HepG2 (cell line): ENCODE measurements at regions not wholly inside any gene's neighbourhood (a gene's known extent, or its start where the extent isn't known, plus 50 kb on each side); places are given as distances from the start of the nearest gene placed in this dataset.

Source experiments
- ATAC-seq: fragments of 200-7000 bp; cut with Tn5 transposase; 3 replicates; pipeline ENCODE4 v1.9.1; 2020; ENCODE audit warnings: mild to moderate bottlenecking, moderate library complexity
- BruUV-seq: library from RNA; stranded (reverse); fragments of 400-500 nt; replicated peaks from 2 replicates; lab custom pipeline; 2021; lab: Mats Ljungman, UMichigan
- CTCF ChIA-PET: fragments of 300-600 bp; formaldehyde crosslinking; extraction: SDS; loops from one replicate; lab custom pipeline; 2021; ENCODE audit warnings: low total read pairs, inconsistent platforms, low intra/inter-chr PET ratio; lab: Yijun Ruan, JAX
- POLR2A ChIA-PET: fragments of 350-600 bp; sonication (Branson Sonifier 250); formaldehyde crosslinking; loops from one replicate; lab custom pipeline; 2020; ENCODE audit warnings: antibody characterized with exemption, inconsistent platforms; lab: Yijun Ruan, JAX
- DNase-seq: peaks from one replicate; pipeline ENCODE4 v3.0.0-alpha.2; 2015; ENCODE audit warnings: low spot score
- FAIRE-seq: peaks from 3 replicates; lab custom pipeline; 2011; peaks lifted over from hg19 to GRCh38; lab: Jason Lieb, UNC
- H2AFZ ChIP-seq: one replicate; pipeline ENCODE4 v1.6.1; 2011; ENCODE audit warnings: low read length, inconsistent platforms
- H3K27ac ChIP-seq: fragments of 300-600 bp; 3 replicates; pipeline ENCODE4 v1.8.0; 2011; ENCODE audit warnings: mixed run types, mild to moderate bottlenecking, mixed read lengths, low read length, inconsistent platforms; ENCODE audit not compliant: insufficient read depth; ENCODE audit errors: extremely low read length
- H3K27me3 ChIP-seq, 2 experiments: fragments of 200-600 bp in 1 of 2; 2 replicates in 1 of 2; 3 replicates in 1 of 2; pipeline versions ENCODE4 v1.6.0 to v1.8.0; 2011; ENCODE audit warnings: low read length in 2 of 2, mild to moderate bottlenecking in 2 of 2, moderate library complexity in 2 of 2, inconsistent platforms in 1 of 2; ENCODE audit not compliant: insufficient read depth in 2 of 2, control insufficient read depth in 1 of 2
- H3K36me3 ChIP-seq, 2 experiments: fragments of 200-600 bp in 1 of 2; replicated peaks in 1 of 2; 2 replicates in 1 of 2; 3 replicates in 1 of 2; pipeline versions ENCODE4 v1.5.1 to v1.8.0; 2011; ENCODE audit warnings: low read length in 2 of 2, inconsistent platforms in 1 of 2; ENCODE audit not compliant: insufficient read depth in 2 of 2, control insufficient read depth in 1 of 2
- H3K4me1 ChIP-seq: 2 replicates; pipeline ENCODE4 v1.5.1; 2012; ENCODE audit warnings: low read length, inconsistent platforms; ENCODE audit not compliant: insufficient read depth
- H3K4me2 ChIP-seq: 2 replicates; pipeline ENCODE4 v1.6.0; 2011; ENCODE audit warnings: low read depth, low read length, inconsistent platforms
- H3K4me3 ChIP-seq, 3 experiments: fragments of 200-600 bp in 1 of 3; sonication (generic), shearing (Covaris generic) in 1 of 3; replicated peaks in 1 of 3; 2 replicates each; pipeline ENCODE4 v1.5.1; 2011 to 2016; ENCODE audit warnings: low read length in 3 of 3, inconsistent platforms in 2 of 3, low read depth in 2 of 3, mild to moderate bottlenecking in 2 of 3, control low read depth in 1 of 3, mixed read lengths in 1 of 3; ENCODE audit not compliant: insufficient read depth in 1 of 3
- H3K79me2 ChIP-seq: one replicate; pipeline ENCODE4 v1.6.1; 2011; ENCODE audit warnings: low read length, inconsistent platforms; ENCODE audit not compliant: insufficient read depth
- H3K9ac ChIP-seq: 2 replicates; pipeline ENCODE4 v1.6.0; 2011; ENCODE audit warnings: mild to moderate bottlenecking, low read depth, low read length, inconsistent platforms; ENCODE audit not compliant: insufficient read depth
- H3K9me3 ChIP-seq: 2 replicates; pipeline ENCODE4 v1.5.1; 2012; ENCODE audit warnings: mild to moderate bottlenecking, low read length
- H4K20me1 ChIP-seq: 2 replicates; pipeline ENCODE4 v1.6.0; 2011; ENCODE audit warnings: inconsistent platforms, mild to moderate bottlenecking, low read length, moderate library complexity; ENCODE audit not compliant: insufficient read depth
- CBX1 ChIP-seq: IDR thresholded peaks from one replicate; pipeline ENCODE4 v1.6.1; 2016; ENCODE audit warnings: antibody characterized with exemption, low read depth
- FOXA1 ChIP-seq, 2 experiments: fragments of 450-650 bp in 1 of 2; sonication (generic) in 1 of 2; formaldehyde crosslinking in 1 of 2; IDR thresholded peaks; 2 replicates each; pipeline versions ENCODE4 v1.4.0 to v1.6.1; 2016 to 2020; ENCODE audit warnings: missing genetic modification reagents in 1 of 2
- GABPA ChIP-seq, 2 experiments: IDR thresholded peaks; 2 replicates each; pipeline ENCODE4 v1.6.1; 2011 to 2016; ENCODE audit warnings: low read depth in 2 of 2, low read length in 1 of 2, missing biosample characterization in 1 of 2, missing genetic modification characterization in 1 of 2
- HHEX ChIP-seq: IDR thresholded peaks from 2 replicates; pipeline ENCODE4 v1.6.1; 2016; ENCODE audit warnings: control low read depth
- KAT7 ChIP-seq: IDR thresholded peaks from 2 replicates; pipeline ENCODE4 v1.6.1; 2018; ENCODE audit warnings: borderline replicate concordance, missing compliant biosample characterization
- RBM39 ChIP-seq: fragments of 200-400 bp; formaldehyde crosslinking; IDR thresholded peaks from one replicate; pipeline ENCODE4 v1.6.1; 2018; ENCODE audit warnings: antibody characterized with exemption, mild to moderate bottlenecking, low read depth, low read length; ENCODE audit not compliant: poor library complexity, severe bottlenecking
- TEF ChIP-seq: sonication (generic); formaldehyde crosslinking; IDR thresholded peaks from 2 replicates; pipeline ENCODE4 v1.5.0; 2020; ENCODE audit warnings: missing genetic modification reagents
- ZFAT ChIP-seq: sonication (generic); formaldehyde crosslinking; conservative IDR thresholded peaks from 2 replicates; pipeline ENCODE4 v1.8.1; 2023; ENCODE audit warnings: missing genetic modification reagents, inconsistent platforms
- ZKSCAN1 ChIP-seq: fragments of 150-350 bp; IDR thresholded peaks from 2 replicates; pipeline ENCODE4 v1.6.1; 2014; ENCODE audit warnings: low read length
- ZNF30 ChIP-seq: sonication (generic); formaldehyde crosslinking; IDR thresholded peaks from 2 replicates; pipeline ENCODE4 v1.5.0; 2020; ENCODE audit warnings: mild to moderate bottlenecking, missing genetic modification reagents
- ZNF878 ChIP-seq: sonication (generic); formaldehyde crosslinking; IDR thresholded peaks from 2 replicates; pipeline ENCODE4 v1.8.1; 2023; ENCODE audit warnings: mild to moderate bottlenecking, missing genetic modification reagents, moderate library complexity
- WGBS: methylation state at CpG from one replicate; pipeline ENCODE4 v1.1.6; 2017; ENCODE audit warnings: low lambda C conversion rate; 5-methylcytosine and 5-hydroxymethylcytosine counted together
- in situ Hi-C: cut with HindIII; loops from 2 replicates; pipeline ENCODE4 v1.10.0; 2017; ENCODE audit warnings: low pct_unique_long_range_greater_than_20kb; ENCODE audit not compliant: extremely low pct_ligation_motif_present
- intact Hi-C: fragments of 100-400 bp; cut with micrococcal nuclease; formaldehyde crosslinking; loops from one replicate; pipeline ENCODE4 v1.10.0; 2022; ENCODE audit not compliant: unreplicated experiment
- TF ChIP-seq, protein P1 (sequence below): fragments of 450-650 bp; IDR thresholded peaks from 2 replicates; pipeline ENCODE4 v1.6.1; 2017
- TF ChIP-seq, protein P2 (sequence below): sonication (generic); formaldehyde crosslinking; IDR thresholded peaks from 2 replicates; pipeline ENCODE4 v1.5.1; 2020; ENCODE audit warnings: missing genetic modification reagents, mild to moderate bottlenecking, borderline replicate concordance
- TF ChIP-seq, protein P3 (sequence below): sonication (generic); formaldehyde crosslinking; IDR thresholded peaks from 2 replicates; pipeline ENCODE4 v1.4.0; 2020; ENCODE audit warnings: low read depth, mild to moderate bottlenecking, missing genetic modification reagents
- TF ChIP-seq, protein P4 (sequence below): sonication (generic); formaldehyde crosslinking; IDR thresholded peaks from 2 replicates; pipeline ENCODE4 v1.4.0; 2020; ENCODE audit warnings: mild to moderate bottlenecking, missing genetic modification reagents

DNA sequence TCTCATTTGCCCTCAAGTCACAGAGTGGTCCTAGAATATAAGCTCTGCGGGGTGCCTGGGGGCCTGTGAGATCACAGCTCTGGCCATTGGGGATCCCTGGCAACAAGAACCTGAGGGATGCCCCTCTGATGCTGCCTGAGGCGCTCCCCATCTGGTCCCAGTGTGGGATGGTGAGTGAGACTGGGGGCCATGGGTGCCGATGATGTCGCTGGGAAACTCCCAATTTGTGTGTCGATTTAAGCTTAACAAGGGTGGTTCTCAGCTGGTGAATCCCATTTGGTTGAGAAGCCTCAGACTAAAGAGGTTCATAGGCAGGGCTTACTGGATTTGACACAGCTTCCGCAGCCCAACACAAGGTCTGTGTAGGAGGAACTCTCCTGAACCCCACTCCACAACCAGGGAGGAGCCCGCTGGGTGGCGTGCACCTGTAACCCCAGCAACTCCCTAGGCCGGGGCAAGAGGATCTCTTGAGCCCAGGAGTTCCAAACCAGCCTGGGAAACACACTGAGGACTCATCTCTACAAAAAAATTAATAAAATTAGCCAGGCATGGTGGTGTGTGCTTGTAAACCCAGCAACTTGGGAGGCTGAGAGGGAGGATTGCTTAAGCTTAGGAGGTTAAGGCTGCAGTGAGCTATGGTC lies 63.7 kb upstream of the SIAH1 start (continued):
- TF ChIP-seq ZNF878 = no peak
- no peak for TF ChIP-seq KAT7

DNA sequence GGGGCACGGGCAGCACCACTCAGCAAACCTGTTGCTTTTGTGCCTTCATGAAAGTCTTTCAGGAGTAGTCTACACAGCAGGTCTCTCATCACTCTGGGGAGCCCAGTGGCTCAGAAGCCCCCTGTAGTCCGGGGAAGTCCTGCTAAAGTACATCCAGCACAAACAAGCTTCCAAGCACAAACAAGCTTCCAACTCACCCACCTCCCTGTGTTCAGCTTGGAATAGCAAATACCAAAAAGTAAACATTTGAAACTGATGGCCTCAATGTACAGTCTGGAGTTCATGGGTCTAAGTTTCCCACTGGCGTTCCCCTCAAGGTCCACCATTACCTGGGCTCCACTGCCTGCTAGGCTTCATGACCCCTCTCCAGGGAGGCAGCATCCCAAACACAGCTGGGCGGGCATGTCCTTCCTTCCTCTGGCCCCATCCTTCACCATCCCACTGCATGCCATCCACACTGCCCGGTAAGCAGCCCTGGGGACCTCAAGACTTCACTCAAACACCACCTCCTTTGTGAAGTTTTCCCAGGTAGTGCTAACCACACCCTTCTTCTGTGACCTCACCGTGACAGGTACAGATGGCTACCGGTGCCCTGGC lies 62.8 kb upstream of the SIAH1 start:
- in situ Hi-C loops (no loop called here), intact Hi-C loops (no loop called here)
- Histone ChIP-seq H3K27me3 (peaks cover 1 to 2% of the 10 kb centered on the region in 2 experiments; a peak in 2 of 5 replicates), H2AFZ (no peak overlapping the region), H3K36me3 (no peaks in the 10 kb centered on the region), H3K27ac (no peak overlapping the region), H3K9me3 (no peaks in the 10 kb centered on the region), H3K9ac (no peak overlapping the region), H4K20me1 (no peaks in the 10 kb centered on the region), H3K79me2 (no peaks in the 10 kb centered on the region), H3K4me2 (peak overlapping the region; percentile 62), H3K4me1 (peaks cover 59% of the 10 kb centered on the region), H3K4me3 (peak overlapping the region in 1 of 3 experiments; percentile 20; a peak in 1 of 6 replicates)
- 28% methylated on average over 7 of the region's 7 CpGs for WGBS
- peak; percentile 86 for FAIRE-seq
- peak; percentile 89 for ATAC-seq
- BruUV-seq = no TSS peak
- DNase-seq = peak; percentile 64
- POLR2A ChIA-PET = interaction anchor here (0.6 to 2.0 kb wide), 4 partner anchors 13 to 91 kb away, joined by 3 to 7 read pairs (median 6); partner anchors contain the start of gene SIAH1
- CTCF ChIA-PET = no interaction called here
- no peak for TF ChIP-seq ZFAT (CRISPR knock-in tag)
- no peak for TF ChIP-seq GABPA (IDR thresholded peaks at IDR 0.05; ENCODE audit: low read depth, low read length)
- TF ChIP-seq GABPA (CRISPR knock-in tag; IDR thresholded peaks at IDR 0.05; ENCODE audit: low read depth) = no peak
- TF ChIP-seq, protein P1, sequence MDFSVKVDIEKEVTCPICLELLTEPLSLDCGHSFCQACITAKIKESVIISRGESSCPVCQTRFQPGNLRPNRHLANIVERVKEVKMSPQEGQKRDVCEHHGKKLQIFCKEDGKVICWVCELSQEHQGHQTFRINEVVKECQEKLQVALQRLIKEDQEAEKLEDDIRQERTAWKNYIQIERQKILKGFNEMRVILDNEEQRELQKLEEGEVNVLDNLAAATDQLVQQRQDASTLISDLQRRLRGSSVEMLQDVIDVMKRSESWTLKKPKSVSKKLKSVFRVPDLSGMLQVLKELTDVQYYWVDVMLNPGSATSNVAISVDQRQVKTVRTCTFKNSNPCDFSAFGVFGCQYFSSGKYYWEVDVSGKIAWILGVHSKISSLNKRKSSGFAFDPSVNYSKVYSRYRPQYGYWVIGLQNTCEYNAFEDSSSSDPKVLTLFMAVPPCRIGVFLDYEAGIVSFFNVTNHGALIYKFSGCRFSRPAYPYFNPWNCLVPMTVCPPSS = no peak
- peak; percentile 12; the same call in 1 of the 2 replicates for TF ChIP-seq HHEX
- TF ChIP-seq, protein P2, sequence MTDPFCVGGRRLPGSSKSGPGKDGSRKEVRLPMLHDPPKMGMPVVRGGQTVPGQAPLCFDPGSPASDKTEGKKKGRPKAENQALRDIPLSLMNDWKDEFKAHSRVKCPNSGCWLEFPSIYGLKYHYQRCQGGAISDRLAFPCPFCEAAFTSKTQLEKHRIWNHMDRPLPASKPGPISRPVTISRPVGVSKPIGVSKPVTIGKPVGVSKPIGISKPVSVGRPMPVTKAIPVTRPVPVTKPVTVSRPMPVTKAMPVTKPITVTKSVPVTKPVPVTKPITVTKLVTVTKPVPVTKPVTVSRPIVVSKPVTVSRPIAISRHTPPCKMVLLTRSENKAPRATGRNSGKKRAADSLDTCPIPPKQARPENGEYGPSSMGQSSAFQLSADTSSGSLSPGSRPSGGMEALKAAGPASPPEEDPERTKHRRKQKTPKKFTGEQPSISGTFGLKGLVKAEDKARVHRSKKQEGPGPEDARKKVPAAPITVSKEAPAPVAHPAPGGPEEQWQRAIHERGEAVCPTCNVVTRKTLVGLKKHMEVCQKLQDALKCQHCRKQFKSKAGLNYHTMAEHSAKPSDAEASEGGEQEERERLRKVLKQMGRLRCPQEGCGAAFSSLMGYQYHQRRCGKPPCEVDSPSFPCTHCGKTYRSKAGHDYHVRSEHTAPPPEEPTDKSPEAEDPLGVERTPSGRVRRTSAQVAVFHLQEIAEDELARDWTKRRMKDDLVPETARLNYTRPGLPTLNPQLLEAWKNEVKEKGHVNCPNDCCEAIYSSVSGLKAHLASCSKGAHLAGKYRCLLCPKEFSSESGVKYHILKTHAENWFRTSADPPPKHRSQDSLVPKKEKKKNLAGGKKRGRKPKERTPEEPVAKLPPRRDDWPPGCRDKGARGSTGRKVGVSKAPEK = no peak
- no peak for TF ChIP-seq ZNF30 (CRISPR knock-in tag)
- TF ChIP-seq TEF (CRISPR knock-in tag) = no peak
- TF ChIP-seq CBX1 = no peak
- TF ChIP-seq RBM39 = no peak
- TF ChIP-seq FOXA1 (IDR thresholded peaks at IDR 0.05) = no peak
- TF ChIP-seq FOXA1 (CRISPR knock-in tag; IDR thresholded peaks at IDR 0.05) = peak; percentile 66; the same call in 1 of the 2 replicates
- TF ChIP-seq, protein P3, sequence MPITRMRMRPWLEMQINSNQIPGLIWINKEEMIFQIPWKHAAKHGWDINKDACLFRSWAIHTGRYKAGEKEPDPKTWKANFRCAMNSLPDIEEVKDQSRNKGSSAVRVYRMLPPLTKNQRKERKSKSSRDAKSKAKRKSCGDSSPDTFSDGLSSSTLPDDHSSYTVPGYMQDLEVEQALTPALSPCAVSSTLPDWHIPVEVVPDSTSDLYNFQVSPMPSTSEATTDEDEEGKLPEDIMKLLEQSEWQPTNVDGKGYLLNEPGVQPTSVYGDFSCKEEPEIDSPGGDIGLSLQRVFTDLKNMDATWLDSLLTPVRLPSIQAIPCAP (CRISPR knock-in tag) = 0 out of 2 replicates have a peak, but pooled peaks have one; percentile 19
- TF ChIP-seq, protein P4, sequence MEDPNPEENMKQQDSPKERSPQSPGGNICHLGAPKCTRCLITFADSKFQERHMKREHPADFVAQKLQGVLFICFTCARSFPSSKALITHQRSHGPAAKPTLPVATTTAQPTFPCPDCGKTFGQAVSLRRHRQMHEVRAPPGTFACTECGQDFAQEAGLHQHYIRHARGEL (CRISPR knock-in tag) = 0 out of 2 replicates have a peak, but pooled peaks have one; percentile 43
- no peak for TF ChIP-seq ZKSCAN1
